Neural progenitor cell (in vitro differentiated cells): ENCODE measurements at regions not wholly inside any gene's neighbourhood (a gene's known extent, or its start where the extent isn't known, plus 50 kb on each side); places are given as distances from the start of the nearest gene placed in this dataset.
"Not testable (repeated sequence)": the region's sequence is repeated elsewhere in the genome, so short reads cannot be mapped to it uniquely, and the experiment has no call there.

Source experiments
- DNase-seq: peaks from one replicate; pipeline ENCODE4 v3.0.0-alpha.2; 2016; ENCODE audit warnings: low spot score
- H2AFZ ChIP-seq: fragments of 200-600 bp; sonication (generic); replicated peaks from 2 replicates; pipeline ENCODE4 v1.6.1; 2016; ENCODE audit warnings: antibody characterized with exemption
- H3F3A ChIP-seq: fragments of 200-600 bp; sonication (generic); 2 replicates; pipeline ENCODE4 v1.6.1; 2016; ENCODE audit warnings: antibody characterized with exemption, low read depth
- H3K27ac ChIP-seq: fragments of 200-600 bp; sonication (generic); 2 replicates; pipeline ENCODE4 v1.5.1; 2016; ENCODE audit warnings: mild to moderate bottlenecking
- H3K27me3 ChIP-seq: fragments of 200-600 bp; sonication (generic); 2 replicates; pipeline ENCODE4 v1.6.1; 2016; ENCODE audit warnings: mild to moderate bottlenecking, moderate library complexity
- H3K36me3 ChIP-seq: fragments of 200-600 bp; sonication (generic); 2 replicates; pipeline ENCODE4 v1.5.1; 2016
- H3K4me1 ChIP-seq: fragments of 200-600 bp; sonication (generic); 2 replicates; pipeline ENCODE4 v1.6.1; 2016; ENCODE audit warnings: mixed run types
- H3K4me2 ChIP-seq: fragments of 200-600 bp; sonication (generic); 2 replicates; pipeline ENCODE4 v1.6.1; 2016
- H3K4me3 ChIP-seq: fragments of 200-600 bp; sonication (generic); 2 replicates; pipeline ENCODE4 v1.5.1; 2016
- H3K79me2 ChIP-seq: fragments of 200-600 bp; sonication (generic); 2 replicates; pipeline ENCODE4 v1.6.1; 2016; ENCODE audit warnings: low read depth
- H3K9ac ChIP-seq: fragments of 200-600 bp; sonication (generic); 2 replicates; pipeline ENCODE4 v1.6.1; 2016
- H3K9me3 ChIP-seq: fragments of 200-600 bp; sonication (generic); 2 replicates; pipeline ENCODE4 v1.5.1; 2016; ENCODE audit warnings: low read depth
- H4K20me1 ChIP-seq: fragments of 200-600 bp; sonication (generic); 2 replicates; pipeline ENCODE4 v1.6.1; 2016; ENCODE audit warnings: low read depth
- H3K27ac Mint-ChIP-seq: 3 replicates; pipeline ENCODE4 v1.8.0; 2021; ENCODE audit warnings: mixed read lengths
- H3K27me3 Mint-ChIP-seq: 2 replicates; pipeline ENCODE4 v1.8.0; 2022; ENCODE audit warnings: low read depth, mild to moderate bottlenecking, inconsistent platforms, moderate library complexity, mixed read lengths; ENCODE audit not compliant: insufficient read depth
- H3K36me3 Mint-ChIP-seq: 3 replicates; pipeline ENCODE4 v1.8.0; 2021; ENCODE audit warnings: mixed read lengths
- H3K4me1 Mint-ChIP-seq: 3 replicates; pipeline ENCODE4 v1.8.0; 2021; ENCODE audit warnings: mixed read lengths
- H3K4me3 Mint-ChIP-seq: 3 replicates; pipeline ENCODE4 v1.8.0; 2021; ENCODE audit warnings: mild to moderate bottlenecking, moderate library complexity, mixed read lengths
- H3K9me3 Mint-ChIP-seq: 3 replicates; pipeline ENCODE4 v1.8.0; 2020; ENCODE audit warnings: mixed read lengths
- EZH2 ChIP-seq: fragments of 200-600 bp; sonication (generic); IDR thresholded peaks from 2 replicates; pipeline ENCODE4 v1.6.1; 2017; ENCODE audit warnings: antibody characterized with exemption, mild to moderate bottlenecking, moderate library complexity
- EZH2phosphoT487 ChIP-seq: fragments of 200-600 bp; sonication (generic); IDR thresholded peaks from 2 replicates; pipeline ENCODE4 v1.6.1; 2017; ENCODE audit warnings: antibody characterized with exemption
- TF ChIP-seq, protein P1 (sequence below): fragments of 200-600 bp; sonication (generic); IDR thresholded peaks from 2 replicates; pipeline ENCODE4 v1.5.1; 2017; ENCODE audit warnings: antibody characterized with exemption, mild to moderate bottlenecking

DNA sequence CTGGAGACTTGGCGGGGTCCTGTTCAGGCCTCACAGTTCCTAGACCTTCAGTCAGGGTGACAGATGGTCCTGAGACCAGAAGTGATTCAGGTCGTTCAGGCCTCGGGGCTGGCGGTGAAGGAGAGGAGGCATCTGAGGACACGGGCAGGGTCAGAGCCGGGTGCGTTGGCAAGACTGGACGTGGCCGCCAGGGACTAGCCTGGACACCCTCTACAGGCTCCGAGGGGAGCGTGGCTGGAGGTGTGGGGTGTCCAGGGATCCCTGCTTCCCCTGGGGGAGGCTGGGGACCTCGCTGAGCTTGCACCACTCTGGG, 64.0 kb upstream of the TARDBP start:
- Histone ChIP-seq H3F3A (peaks cover 11% of the 10 kb centered on the region), H3K27ac (no peak overlapping the region), H2AFZ (no peak overlapping the region), H3K36me3 (no peaks in the 10 kb centered on the region), H3K79me2 (no peaks in the 10 kb centered on the region), H3K9me3 (no peaks in the 10 kb centered on the region), H3K4me2 (no peak overlapping the region), H4K20me1 (no peaks in the 10 kb centered on the region), H3K4me3 (no peak overlapping the region), H3K27me3 (no peaks in the 10 kb centered on the region), H3K9ac (no peak overlapping the region), H3K4me1 (peaks cover 9% of the 10 kb centered on the region)
- Mint-ChIP-seq H3K27me3 (peaks cover 20% of the 10 kb centered on the region), H3K4me3 (no peak overlapping the region), H3K27ac (no peak overlapping the region), H3K9me3 (no peaks in the 10 kb centered on the region), H3K4me1 (peaks cover 19% of the 10 kb centered on the region), H3K36me3 (no peaks in the 10 kb centered on the region)
- no peak for DNase-seq
- no peak for TF ChIP-seq EZH2phosphoT487
- TF ChIP-seq EZH2, result no peak
- TF ChIP-seq, protein P1, sequence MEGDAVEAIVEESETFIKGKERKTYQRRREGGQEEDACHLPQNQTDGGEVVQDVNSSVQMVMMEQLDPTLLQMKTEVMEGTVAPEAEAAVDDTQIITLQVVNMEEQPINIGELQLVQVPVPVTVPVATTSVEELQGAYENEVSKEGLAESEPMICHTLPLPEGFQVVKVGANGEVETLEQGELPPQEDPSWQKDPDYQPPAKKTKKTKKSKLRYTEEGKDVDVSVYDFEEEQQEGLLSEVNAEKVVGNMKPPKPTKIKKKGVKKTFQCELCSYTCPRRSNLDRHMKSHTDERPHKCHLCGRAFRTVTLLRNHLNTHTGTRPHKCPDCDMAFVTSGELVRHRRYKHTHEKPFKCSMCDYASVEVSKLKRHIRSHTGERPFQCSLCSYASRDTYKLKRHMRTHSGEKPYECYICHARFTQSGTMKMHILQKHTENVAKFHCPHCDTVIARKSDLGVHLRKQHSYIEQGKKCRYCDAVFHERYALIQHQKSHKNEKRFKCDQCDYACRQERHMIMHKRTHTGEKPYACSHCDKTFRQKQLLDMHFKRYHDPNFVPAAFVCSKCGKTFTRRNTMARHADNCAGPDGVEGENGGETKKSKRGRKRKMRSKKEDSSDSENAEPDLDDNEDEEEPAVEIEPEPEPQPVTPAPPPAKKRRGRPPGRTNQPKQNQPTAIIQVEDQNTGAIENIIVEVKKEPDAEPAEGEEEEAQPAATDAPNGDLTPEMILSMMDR, result no peak

DNA sequence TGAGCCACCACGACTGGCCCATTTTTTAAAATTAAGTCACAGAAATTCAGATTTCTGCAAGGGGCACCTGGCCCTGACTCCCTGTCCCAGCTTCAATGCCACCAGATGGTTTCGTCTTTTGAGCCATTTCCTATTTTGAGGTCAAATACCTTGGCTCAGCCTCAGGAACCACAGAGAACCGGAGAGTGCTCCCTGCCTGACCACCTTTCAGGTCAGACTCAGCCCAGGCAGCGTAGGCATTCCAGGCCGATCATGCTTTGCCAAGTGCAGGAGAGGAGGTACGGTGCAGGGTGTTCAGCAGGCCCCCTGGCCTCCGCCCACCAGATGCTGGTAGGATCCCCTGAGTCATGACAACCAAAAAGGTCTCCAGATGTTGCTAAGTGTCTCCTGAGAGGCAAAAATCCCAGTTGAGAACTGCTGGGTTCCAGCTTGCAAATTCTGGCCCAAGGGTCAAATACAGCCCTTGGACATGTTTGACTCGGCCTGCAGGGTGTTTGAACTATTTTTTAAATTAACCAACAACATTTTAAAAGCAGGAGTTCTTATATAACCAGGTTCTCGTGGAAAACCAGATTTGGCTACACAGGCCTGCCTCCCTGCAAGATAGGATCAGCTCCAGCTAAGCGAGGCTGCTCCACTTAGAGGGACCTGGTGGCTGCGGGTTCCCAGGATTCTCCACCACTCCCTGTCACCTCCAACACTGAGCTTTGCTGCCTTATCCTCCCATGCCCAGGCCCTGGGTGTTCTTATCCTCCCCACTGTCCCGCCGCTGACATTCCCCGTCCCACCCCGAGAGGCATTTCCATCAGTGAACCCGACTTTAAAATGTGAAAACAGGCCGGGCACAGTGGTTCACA, 61.9 kb upstream of the TARDBP start:
- H3K36me3 Mint-ChIP-seq, result no peaks in the 10 kb centered on the region
- no peaks in the 10 kb centered on the region for H3K9me3 Mint-ChIP-seq
- Histone ChIP-seq H3K4me1 (no peaks in the 10 kb centered on the region), H3K79me2 (no peaks in the 10 kb centered on the region), H3K9ac (no peak overlapping the region), H3F3A (no peaks in the 10 kb centered on the region), H3K27ac (no peak overlapping the region), H4K20me1 (no peaks in the 10 kb centered on the region), H3K27me3 (no peaks in the 10 kb centered on the region), H3K4me3 (no peak overlapping the region), H3K36me3 (no peaks in the 10 kb centered on the region), H2AFZ (no peak overlapping the region), H3K9me3 (no peaks in the 10 kb centered on the region), H3K4me2 (no peak overlapping the region)
- H3K27me3 Mint-ChIP-seq, result peaks cover 15% of the 10 kb centered on the region
- H3K4me3 Mint-ChIP-seq, result no peak overlapping the region
- H3K27ac Mint-ChIP-seq, result no peak overlapping the region
- peaks cover 6% of the 10 kb centered on the region for H3K4me1 Mint-ChIP-seq
- TF ChIP-seq, protein P1, result no peak
- TF ChIP-seq EZH2phosphoT487 (no peak), EZH2 (no peak)
- DNase-seq, result no peak

DNA sequence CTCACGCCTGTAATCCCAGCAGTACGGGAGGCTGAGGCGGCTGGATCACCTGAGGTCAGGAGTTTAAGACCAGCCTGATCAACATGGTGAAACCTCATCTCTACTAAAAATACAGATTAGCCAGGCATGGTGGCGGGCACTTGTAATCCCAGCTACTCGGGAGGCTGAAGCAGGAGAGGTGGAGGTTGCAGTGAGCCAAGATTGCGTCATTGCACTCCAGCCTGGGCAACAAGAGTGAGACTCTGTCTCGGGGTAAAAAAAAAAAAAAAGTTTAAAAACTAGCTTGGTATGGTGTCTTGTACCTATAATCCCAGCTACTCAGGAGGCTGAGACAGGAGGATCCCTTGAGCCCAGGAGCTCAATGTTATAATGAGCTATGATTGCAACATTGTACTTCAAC, 61.2 kb upstream of the TARDBP start:
- not testable (repeated sequence) for H3K36me3 Mint-ChIP-seq, H4K20me1 ChIP-seq, H3K27ac Mint-ChIP-seq, DNase-seq, H3K4me3 Mint-ChIP-seq, H3K36me3 ChIP-seq, H3K4me1 Mint-ChIP-seq, H3K9ac ChIP-seq, H3K4me1 ChIP-seq, H3K9me3 Mint-ChIP-seq, H3K79me2 ChIP-seq, H3F3A ChIP-seq, H3K4me3 ChIP-seq, H3K9me3 ChIP-seq, H2AFZ ChIP-seq, H3K27me3 ChIP-seq, H3K4me2 ChIP-seq, H3K27ac ChIP-seq
- peaks cover 15% of the 10 kb centered on the region for H3K27me3 Mint-ChIP-seq

DNA sequence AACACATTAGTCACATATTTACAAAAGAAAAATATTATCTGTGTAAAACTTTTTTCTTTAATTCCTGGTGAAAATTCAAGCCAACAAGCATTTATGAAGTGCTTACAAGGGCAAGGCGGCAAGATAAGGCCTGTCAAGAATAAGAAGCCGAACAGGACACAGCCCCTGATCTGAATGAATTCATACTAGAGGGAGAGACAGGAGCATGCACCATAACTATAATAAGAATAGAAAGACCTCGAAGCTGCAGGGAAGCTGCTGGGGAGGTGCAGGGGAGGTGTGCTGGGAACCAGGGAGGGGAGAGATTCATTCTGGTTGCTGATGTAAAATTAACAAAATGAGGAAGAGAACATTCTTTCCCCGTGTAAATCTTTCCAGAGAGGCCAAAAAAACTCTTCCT, 60.5 kb upstream of the TARDBP start:
- H2AFZ ChIP-seq, result no peak overlapping the region
- H3F3A ChIP-seq, result no peaks in the 10 kb centered on the region
- no peak overlapping the region for H3K27ac ChIP-seq
- no peak overlapping the region for H3K4me3 Mint-ChIP-seq
- H3K27me3 ChIP-seq, result no peaks in the 10 kb centered on the region
- no peaks in the 10 kb centered on the region for H3K9me3 Mint-ChIP-seq
- no peak overlapping the region for H3K9ac ChIP-seq
- no peak for DNase-seq
- no peaks in the 10 kb centered on the region for H3K9me3 ChIP-seq
- H3K36me3 ChIP-seq, result no peaks in the 10 kb centered on the region
- no peak overlapping the region for H3K4me2 ChIP-seq
- H3K79me2 ChIP-seq, result no peaks in the 10 kb centered on the region
- H3K27me3 Mint-ChIP-seq, result peaks cover 15% of the 10 kb centered on the region
- TF ChIP-seq EZH2 (no peak), EZH2phosphoT487 (no peak)
- TF ChIP-seq, protein P1, result no peak
- no peaks in the 10 kb centered on the region for H3K36me3 Mint-ChIP-seq
- no peaks in the 10 kb centered on the region for H4K20me1 ChIP-seq
- peaks cover 3% of the 10 kb centered on the region for H3K4me1 Mint-ChIP-seq
- no peak overlapping the region for H3K27ac Mint-ChIP-seq
- no peaks in the 10 kb centered on the region for H3K4me1 ChIP-seq
- H3K4me3 ChIP-seq, result no peak overlapping the region
